Heart left ventricle (tissue), 13 donors: ENCODE measurements at regions not wholly inside any gene's neighbourhood (a gene's known extent, or its start where the extent isn't known, plus 50 kb on each side); places are given as distances from the start of the nearest gene placed in this dataset.

Source experiments
- POLR2A ChIP-seq, 2 donors: fragments of 450-650 bp; IDR thresholded peaks; one replicate each; pipeline ENCODE4 v1.6.1; 2017; ENCODE audit warnings: antibody characterized with exemption in 2 of 2, mild to moderate bottlenecking in 2 of 2, moderate library complexity in 2 of 2
- TF ChIP-seq, protein P1 (sequence below), 12 donors: fragments of 200-600 bp; sonication (generic) in 4 of 12; IDR thresholded peaks; one replicate each; pipeline versions ENCODE4 v1.5.0 to v1.8.0; 2018 to 2022; ENCODE audit warnings: antibody characterized with exemption in 12 of 12, mild to moderate bottlenecking in 5 of 12
- donor health status: ischemic (EF 13 %, LVEDD 7.1; RV severe dilation, severe dysfunction).
- donor health status: DM: no; HTN: yes; CAD: no.
- donor health status: DM: no; HTN: no; CAD: no.
- donor health status: ischemic (EF 25% LVEDD 6.9; RV normal size, moderate dysfunction).
- donor health status: ischemic (EF 25% LVEDD 5.7; RV mildly dilated, moderate dysfunction).
- donor health status: ischemic (EF 35%, LVEDD 5.7; RV mildly dilated, moderate dysfunction).
- donor health status: nonischemic (EF 11% LVEDD 7.7; RV severe dilation, severe dysfunction).
- donor health status: DM: yes; HTN: yes; CAD: no.
- donor health status: PGD.
- donor health status: ischemic (EF 29% LVEDD 5.4; RV normal size, mild dysfunction).
- donor health status: nonischemic (EF 23%, LVEDD 6.1; RV moderate dilation, normal function).

GRCh38 chr5:115463983-115464382, 80.6 kb downstream of the FEM1C start:
- TF ChIP-seq, protein P1, sequence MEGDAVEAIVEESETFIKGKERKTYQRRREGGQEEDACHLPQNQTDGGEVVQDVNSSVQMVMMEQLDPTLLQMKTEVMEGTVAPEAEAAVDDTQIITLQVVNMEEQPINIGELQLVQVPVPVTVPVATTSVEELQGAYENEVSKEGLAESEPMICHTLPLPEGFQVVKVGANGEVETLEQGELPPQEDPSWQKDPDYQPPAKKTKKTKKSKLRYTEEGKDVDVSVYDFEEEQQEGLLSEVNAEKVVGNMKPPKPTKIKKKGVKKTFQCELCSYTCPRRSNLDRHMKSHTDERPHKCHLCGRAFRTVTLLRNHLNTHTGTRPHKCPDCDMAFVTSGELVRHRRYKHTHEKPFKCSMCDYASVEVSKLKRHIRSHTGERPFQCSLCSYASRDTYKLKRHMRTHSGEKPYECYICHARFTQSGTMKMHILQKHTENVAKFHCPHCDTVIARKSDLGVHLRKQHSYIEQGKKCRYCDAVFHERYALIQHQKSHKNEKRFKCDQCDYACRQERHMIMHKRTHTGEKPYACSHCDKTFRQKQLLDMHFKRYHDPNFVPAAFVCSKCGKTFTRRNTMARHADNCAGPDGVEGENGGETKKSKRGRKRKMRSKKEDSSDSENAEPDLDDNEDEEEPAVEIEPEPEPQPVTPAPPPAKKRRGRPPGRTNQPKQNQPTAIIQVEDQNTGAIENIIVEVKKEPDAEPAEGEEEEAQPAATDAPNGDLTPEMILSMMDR (IDR thresholded peaks at IDR 0.05) = no peak
- TF ChIP-seq POLR2A (IDR thresholded peaks at IDR 0.05) = no peak
